NCI-H2029 treated with DMSO at 0.1 percent for 48 hours (cell line): ENCODE measurements at regions not wholly inside any gene's neighbourhood (a gene's known extent, or its start where the extent isn't known, plus 50 kb on each side); places are given as distances from the start of the nearest gene placed in this dataset.
"Not testable (repeated sequence)": the region's sequence is repeated elsewhere in the genome, so short reads cannot be mapped to it uniquely, and the experiment has no call there.

Experiments used
- DNase-seq: peaks from one replicate; lab custom pipeline; 2025; lab: John Stamatoyannopoulos, UW

- DNase-seq: no peak
Observed at GRCh38 chr14:98916036-98916435, 356.0 kb downstream of the BCL11B start.

GRCh38 chr14:98916476-98916875, 355.5 kb downstream of the BCL11B start:
- DNase-seq: no peak

- no peak for DNase-seq
Observed at GRCh38 chr14:98919434-98919833, 352.6 kb downstream of the BCL11B start.

GRCh38 chr14:98921306-98921705, 350.7 kb downstream of the BCL11B start:
- not testable (repeated sequence) for DNase-seq

- DNase-seq: no peak
Observed at GRCh38 chr14:98923596-98923995, 348.4 kb downstream of the BCL11B start.

GRCh38 chr14:98924046-98924445, 348.0 kb downstream of the BCL11B start:
- DNase-seq: no peak

- no peak for DNase-seq
Observed at GRCh38 chr14:98925354-98926040, 346.5 kb downstream of the BCL11B start.

- DNase-seq: no peak
Observed at GRCh38 chr14:98926146-98926545, 345.9 kb downstream of the BCL11B start.

GRCh38 chr14:98926801-98927200, 345.2 kb downstream of the BCL11B start:
- DNase-seq: no peak

- no peak for DNase-seq
Observed at GRCh38 chr14:98927986-98928385, 344.0 kb downstream of the BCL11B start.

GRCh38 chr14:98928418-98928817, 343.6 kb downstream of the BCL11B start:
- no peak for DNase-seq

- no peak for DNase-seq
Observed at GRCh38 chr14:98931126-98931525, 340.9 kb downstream of the BCL11B start.

GRCh38 chr14:98931911-98932310, 340.1 kb downstream of the BCL11B start:
- no peak for DNase-seq

- no peak for DNase-seq
Observed at GRCh38 chr14:98932431-98933325, 339.3 kb downstream of the BCL11B start.

- not testable (repeated sequence) for DNase-seq
Observed at GRCh38 chr14:98934569-98934968, 337.4 kb downstream of the BCL11B start.

- DNase-seq: no peak
Observed at GRCh38 chr14:98935921-98936320, 336.1 kb downstream of the BCL11B start.

GRCh38 chr14:98937021-98937420, 335.0 kb downstream of the BCL11B start:
- no peak for DNase-seq

- DNase-seq: no peak
Observed at GRCh38 chr14:98937712-98938505, 334.1 kb downstream of the BCL11B start.

- no peak for DNase-seq
Observed at GRCh38 chr14:98940693-98941437, 331.1 kb downstream of the BCL11B start.

- no peak for DNase-seq
Observed at GRCh38 chr14:98941481-98941880, 330.5 kb downstream of the BCL11B start.

- DNase-seq: no peak
Observed at GRCh38 chr14:98943907-98944306, 328.1 kb downstream of the BCL11B start.

- DNase-seq: no peak
Observed at GRCh38 chr14:98944989-98945388, 327.0 kb downstream of the BCL11B start.
